ENCODE measurements at regions not wholly inside any gene's neighbourhood (a gene's known extent, or its start where the extent isn't known, plus 50 kb on each side); places are given as distances from the start of the nearest gene placed in this dataset.

GRCh38 chr4:112966701-112967488 is 82.6 kb upstream of the ANK2 start:
- Histone ChIP-seq H3K4me2 (ENCODE audit: low read length) (no peak overlapping the region), H3F3A (ENCODE audit: insufficient read depth, low read length, poor library complexity, severe bottlenecking) (no peaks in the 10 kb centered on the region), H2AFZ (ENCODE audit: low read depth, low read length) (no peak overlapping the region), H3K36me3 (ENCODE audit: insufficient read depth, low read length) (no peaks in the 10 kb centered on the region), H3K9me3 (ENCODE audit: low read length) (no peaks in the 10 kb centered on the region), H3K27ac (ENCODE audit: low read length) (no peak overlapping the region), H3K27me3 (ENCODE audit: insufficient read depth, low read depth, low read length) (no peaks in the 10 kb centered on the region), H3K9ac (ENCODE audit: low read length) (no peak overlapping the region), H4K20me1 (ENCODE audit: insufficient read depth) (no peaks in the 10 kb centered on the region), H3K79me2 (replicated peaks; ENCODE audit: insufficient read depth, low read length) (no peaks in the 10 kb centered on the region), H3K4me3 (ENCODE audit: low read length) (no peak overlapping the region), H3K9me2 (ENCODE audit: insufficient read depth, low read length) (no peaks in the 10 kb centered on the region)
- TF ChIP-seq CTCF (IDR thresholded peaks at IDR 0.05; ENCODE audit: poor library complexity, severe bottlenecking): no peak
- no peak for TF ChIP-seq RAD21 (conservative IDR thresholded peaks at IDR 0.05)
- TF ChIP-seq EZH2 (IDR thresholded peaks at IDR 0.05; ENCODE audit: borderline replicate concordance, insufficient read depth, low read length, poor library complexity, severe bottlenecking): no peak
- TF ChIP-seq POLR2AphosphoS5 (IDR thresholded peaks at IDR 0.05): no peak
- no peak for TF ChIP-seq SMC3 (conservative IDR thresholded peaks at IDR 0.05; ENCODE audit: poor library complexity)
- TF ChIP-seq MXI1 (conservative IDR thresholded peaks at IDR 0.05; ENCODE audit: poor library complexity, severe bottlenecking): no peak
- TF ChIP-seq EP300 (conservative IDR thresholded peaks at IDR 0.05; ENCODE audit: poor library complexity, severe bottlenecking): no peak
- TF ChIP-seq TAF1 (IDR thresholded peaks at IDR 0.05; ENCODE audit: low read depth): no peak
- TF ChIP-seq, protein P1, sequence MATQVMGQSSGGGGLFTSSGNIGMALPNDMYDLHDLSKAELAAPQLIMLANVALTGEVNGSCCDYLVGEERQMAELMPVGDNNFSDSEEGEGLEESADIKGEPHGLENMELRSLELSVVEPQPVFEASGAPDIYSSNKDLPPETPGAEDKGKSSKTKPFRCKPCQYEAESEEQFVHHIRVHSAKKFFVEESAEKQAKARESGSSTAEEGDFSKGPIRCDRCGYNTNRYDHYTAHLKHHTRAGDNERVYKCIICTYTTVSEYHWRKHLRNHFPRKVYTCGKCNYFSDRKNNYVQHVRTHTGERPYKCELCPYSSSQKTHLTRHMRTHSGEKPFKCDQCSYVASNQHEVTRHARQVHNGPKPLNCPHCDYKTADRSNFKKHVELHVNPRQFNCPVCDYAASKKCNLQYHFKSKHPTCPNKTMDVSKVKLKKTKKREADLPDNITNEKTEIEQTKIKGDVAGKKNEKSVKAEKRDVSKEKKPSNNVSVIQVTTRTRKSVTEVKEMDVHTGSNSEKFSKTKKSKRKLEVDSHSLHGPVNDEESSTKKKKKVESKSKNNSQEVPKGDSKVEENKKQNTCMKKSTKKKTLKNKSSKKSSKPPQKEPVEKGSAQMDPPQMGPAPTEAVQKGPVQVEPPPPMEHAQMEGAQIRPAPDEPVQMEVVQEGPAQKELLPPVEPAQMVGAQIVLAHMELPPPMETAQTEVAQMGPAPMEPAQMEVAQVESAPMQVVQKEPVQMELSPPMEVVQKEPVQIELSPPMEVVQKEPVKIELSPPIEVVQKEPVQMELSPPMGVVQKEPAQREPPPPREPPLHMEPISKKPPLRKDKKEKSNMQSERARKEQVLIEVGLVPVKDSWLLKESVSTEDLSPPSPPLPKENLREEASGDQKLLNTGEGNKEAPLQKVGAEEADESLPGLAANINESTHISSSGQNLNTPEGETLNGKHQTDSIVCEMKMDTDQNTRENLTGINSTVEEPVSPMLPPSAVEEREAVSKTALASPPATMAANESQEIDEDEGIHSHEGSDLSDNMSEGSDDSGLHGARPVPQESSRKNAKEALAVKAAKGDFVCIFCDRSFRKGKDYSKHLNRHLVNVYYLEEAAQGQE (IDR thresholded peaks at IDR 0.05; ENCODE audit: borderline replicate concordance): no peak

GRCh38 chr4:112968451-112969159 is 80.8 kb upstream of the ANK2 start:
- Histone ChIP-seq H3F3A (ENCODE audit: insufficient read depth, low read length, poor library complexity, severe bottlenecking) (no peaks in the 10 kb centered on the region), H3K9me3 (ENCODE audit: low read length) (no peaks in the 10 kb centered on the region), H3K79me2 (replicated peaks; ENCODE audit: insufficient read depth, low read length) (no peaks in the 10 kb centered on the region), H3K36me3 (ENCODE audit: insufficient read depth, low read length) (no peaks in the 10 kb centered on the region), H3K9ac (ENCODE audit: low read length) (no peak overlapping the region), H2AFZ (ENCODE audit: low read depth, low read length) (no peak overlapping the region), H3K27ac (ENCODE audit: low read length) (no peak overlapping the region), H4K20me1 (ENCODE audit: insufficient read depth) (no peaks in the 10 kb centered on the region), H3K27me3 (ENCODE audit: insufficient read depth, low read depth, low read length) (no peaks in the 10 kb centered on the region), H3K9me2 (ENCODE audit: insufficient read depth, low read length) (no peaks in the 10 kb centered on the region), H3K4me2 (ENCODE audit: low read length) (peak overlapping the region; percentile 28), H3K4me3 (ENCODE audit: low read length) (no peak overlapping the region)
- TF ChIP-seq MXI1 (conservative IDR thresholded peaks at IDR 0.05; ENCODE audit: poor library complexity, severe bottlenecking) (no peak), POLR2AphosphoS5 (IDR thresholded peaks at IDR 0.05) (no peak), CTCF (IDR thresholded peaks at IDR 0.05; ENCODE audit: poor library complexity, severe bottlenecking) (no peak), TAF1 (IDR thresholded peaks at IDR 0.05; ENCODE audit: low read depth) (no peak), EZH2 (IDR thresholded peaks at IDR 0.05; ENCODE audit: borderline replicate concordance, insufficient read depth, low read length, poor library complexity, severe bottlenecking) (no peak), EP300 (conservative IDR thresholded peaks at IDR 0.05; ENCODE audit: poor library complexity, severe bottlenecking) (no peak), RAD21 (conservative IDR thresholded peaks at IDR 0.05) (no peak), SMC3 (conservative IDR thresholded peaks at IDR 0.05; ENCODE audit: poor library complexity) (no peak)
- TF ChIP-seq, protein P1 (IDR thresholded peaks at IDR 0.05; ENCODE audit: borderline replicate concordance): no peak

Measured in neural cell (in vitro differentiated cells).